GM12878 (cell line): ENCODE measurements at regions not wholly inside any gene's neighbourhood (a gene's known extent, or its start where the extent isn't known, plus 50 kb on each side); places are given as distances from the start of the nearest gene placed in this dataset.

Experiments used
- CTCF ChIP-seq, 3 experiments: IDR thresholded peaks in 2 of 3; conservative IDR thresholded peaks in 1 of 3; 2 replicates each; pipeline ENCODE4 v1.5.1; 2011; ENCODE audit warnings: low read depth in 3 of 3, low read length in 3 of 3, mild to moderate bottlenecking in 3 of 3, control low read depth in 2 of 3, moderate library complexity in 2 of 3, inconsistent platforms in 1 of 3, mixed read lengths in 1 of 3; ENCODE audit not compliant: control insufficient read depth in 2 of 3, insufficient read depth in 1 of 3; ENCODE audit errors: extremely low read depth in 1 of 3
- EP300 ChIP-seq, 2 experiments: fragments of 150-350 bp in 1 of 2; IDR thresholded peaks; 2 replicates each; pipeline ENCODE4 v1.6.1; 2011 to 2012; ENCODE audit warnings: low read depth in 2 of 2, low read length in 2 of 2, borderline replicate concordance in 1 of 2, improper control_type of control experiment in 1 of 2, inconsistent platforms in 1 of 2; ENCODE audit not compliant: control insufficient read depth in 1 of 2
- FOS ChIP-seq: IDR thresholded peaks from 3 replicates; pipeline ENCODE4 v1.6.1; 2011; ENCODE audit warnings: borderline replicate concordance; ENCODE audit not compliant: insufficient read length; ENCODE audit errors: extremely low read depth
- HDAC6 ChIP-seq: fragments of 200-600 bp; sonication (generic); IDR thresholded peaks from one replicate; pipeline ENCODE4 v1.8.0; 2017; ENCODE audit warnings: antibody characterized with exemption; ENCODE audit not compliant: unreplicated experiment
- JUND ChIP-seq: IDR thresholded peaks from 2 replicates; pipeline ENCODE4 v1.6.1; 2012; ENCODE audit warnings: low read depth, mild to moderate bottlenecking, low read length, improper control_type of control experiment, moderate library complexity
- MXI1 ChIP-seq: fragments of 150-350 bp; IDR thresholded peaks from 2 replicates; pipeline ENCODE4 v1.6.1; 2011; ENCODE audit warnings: low read depth, mild to moderate bottlenecking, inconsistent platforms, low read length, improper control_type of control experiment
- PML ChIP-seq: IDR thresholded peaks from 2 replicates; pipeline ENCODE4 v1.6.1; 2012; ENCODE audit warnings: low read length, inconsistent platforms
- POLR2A ChIP-seq: IDR thresholded peaks from 2 replicates; pipeline ENCODE4 v1.6.1; 2011; ENCODE audit warnings: low read depth, mild to moderate bottlenecking, low read length
- RAD21 ChIP-seq: IDR thresholded peaks from 2 replicates; pipeline ENCODE4 v1.6.1; 2011; ENCODE audit warnings: mild to moderate bottlenecking, low read depth, low read length, moderate library complexity; ENCODE audit not compliant: insufficient read depth
- RFX5 ChIP-seq: IDR thresholded peaks from 2 replicates; pipeline ENCODE4 v1.6.1; 2011; ENCODE audit warnings: low read depth, low read length, improper control_type of control experiment
- SIN3A ChIP-seq: IDR thresholded peaks from 2 replicates; pipeline ENCODE4 v1.6.1; 2012; ENCODE audit warnings: low read depth, low read length, improper control_type of control experiment
- SP1 ChIP-seq: IDR thresholded peaks from one replicate; pipeline ENCODE4 v1.6.1; 2011; ENCODE audit warnings: low read depth, low read length
- SREBF2 ChIP-seq: IDR thresholded peaks from 2 replicates; pipeline ENCODE4 v1.6.1; 2012; ENCODE audit warnings: mild to moderate bottlenecking, low read length
- TF ChIP-seq, protein P1 (sequence below): fragments of 450-650 bp; formaldehyde crosslinking; IDR thresholded peaks from 2 replicates; pipeline ENCODE4 v1.4.0; 2020; ENCODE audit warnings: mild to moderate bottlenecking, moderate library complexity

- TF ChIP-seq POLR2A (no peak), PML (no peak), RFX5 (no peak), HDAC6 (no peak), CTCF (IDR thresholded peaks at IDR 0.05 in 2 of 3, conservative IDR thresholded peaks at IDR 0.05 in 1 of 3; ENCODE audit: control insufficient read depth in 2 of 3, extremely low read depth in 1 of 3, insufficient read depth in 1 of 3, low read depth in 3 of 3, low read length in 3 of 3) (no peak), SIN3A (no peak), JUND (no peak), FOS (no peak), SP1 (no peak), MXI1 (no peak), EP300 (IDR thresholded peaks at IDR 0.05; ENCODE audit: borderline replicate concordance in 1 of 2, control insufficient read depth in 1 of 2, low read depth in 2 of 2, low read length in 2 of 2) (no peak), RAD21 (no peak), SREBF2 (no peak)
- TF ChIP-seq, protein P1, sequence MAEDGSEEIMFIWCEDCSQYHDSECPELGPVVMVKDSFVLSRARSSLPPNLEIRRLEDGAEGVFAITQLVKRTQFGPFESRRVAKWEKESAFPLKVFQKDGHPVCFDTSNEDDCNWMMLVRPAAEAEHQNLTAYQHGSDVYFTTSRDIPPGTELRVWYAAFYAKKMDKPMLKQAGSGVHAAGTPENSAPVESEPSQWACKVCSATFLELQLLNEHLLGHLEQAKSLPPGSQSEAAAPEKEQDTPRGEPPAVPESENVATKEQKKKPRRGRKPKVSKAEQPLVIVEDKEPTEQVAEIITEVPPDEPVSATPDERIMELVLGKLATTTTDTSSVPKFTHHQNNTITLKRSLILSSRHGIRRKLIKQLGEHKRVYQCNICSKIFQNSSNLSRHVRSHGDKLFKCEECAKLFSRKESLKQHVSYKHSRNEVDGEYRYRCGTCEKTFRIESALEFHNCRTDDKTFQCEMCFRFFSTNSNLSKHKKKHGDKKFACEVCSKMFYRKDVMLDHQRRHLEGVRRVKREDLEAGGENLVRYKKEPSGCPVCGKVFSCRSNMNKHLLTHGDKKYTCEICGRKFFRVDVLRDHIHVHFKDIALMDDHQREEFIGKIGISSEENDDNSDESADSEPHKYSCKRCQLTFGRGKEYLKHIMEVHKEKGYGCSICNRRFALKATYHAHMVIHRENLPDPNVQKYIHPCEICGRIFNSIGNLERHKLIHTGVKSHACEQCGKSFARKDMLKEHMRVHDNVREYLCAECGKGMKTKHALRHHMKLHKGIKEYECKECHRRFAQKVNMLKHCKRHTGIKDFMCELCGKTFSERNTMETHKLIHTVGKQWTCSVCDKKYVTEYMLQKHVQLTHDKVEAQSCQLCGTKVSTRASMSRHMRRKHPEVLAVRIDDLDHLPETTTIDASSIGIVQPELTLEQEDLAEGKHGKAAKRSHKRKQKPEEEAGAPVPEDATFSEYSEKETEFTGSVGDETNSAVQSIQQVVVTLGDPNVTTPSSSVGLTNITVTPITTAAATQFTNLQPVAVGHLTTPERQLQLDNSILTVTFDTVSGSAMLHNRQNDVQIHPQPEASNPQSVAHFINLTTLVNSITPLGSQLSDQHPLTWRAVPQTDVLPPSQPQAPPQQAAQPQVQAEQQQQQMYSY (CRISPR knock-in tag), result no peak
These were observed 363.6 kb upstream of the CWC22 start for GRCh38 chr2:180370511-180371205.
